Gastrocnemius medialis (tissue), 4 donors: ENCODE measurements at regions not wholly inside any gene's neighbourhood (a gene's known extent, or its start where the extent isn't known, plus 50 kb on each side); places are given as distances from the start of the nearest gene placed in this dataset.

ENCODE experiments used
- ATAC-seq, 2 donors: fragments of 150-250 bp; one replicate each; pipeline ENCODE4 v1.9.1; 2016
- DNase-seq, 2 donors: peaks; one replicate each; pipeline ENCODE4 v3.0.0-alpha.2; 2019
- H3K27ac ChIP-seq, 4 donors: fragments of 200-600 bp; sonication (generic); 1 replicate in 1 of 4; 2 replicates in 3 of 4; pipeline ENCODE4 v1.5.1; 2016 to 2018; ENCODE audit warnings: mild to moderate bottlenecking in 2 of 4, moderate library complexity in 1 of 4
- H3K27me3 ChIP-seq, 3 donors: fragments of 200-600 bp; sonication (generic) in 2 of 3; 1 replicate in 1 of 3; 2 replicates in 2 of 3; pipeline versions ENCODE4 v1.5.1 to v1.6.0; 2016 to 2019; ENCODE audit warnings: mild to moderate bottlenecking in 1 of 3, moderate library complexity in 1 of 3
- H3K36me3 ChIP-seq, 2 donors: fragments of 200-600 bp; sonication (generic) in 1 of 2; one replicate each; pipeline ENCODE4 v1.5.1; 2017 to 2018
- H3K4me1 ChIP-seq, 2 donors: fragments of 200-600 bp; sonication (generic) in 1 of 2; one replicate each; pipeline ENCODE4 v1.5.1; 2016 to 2017; ENCODE audit warnings: mild to moderate bottlenecking in 2 of 2
- H3K4me3 ChIP-seq, 4 donors: fragments of 200-600 bp; sonication (generic) in 3 of 4; 1 replicate in 1 of 4; 2 replicates in 3 of 4; pipeline ENCODE4 v1.5.1; 2016 to 2019; ENCODE audit warnings: mild to moderate bottlenecking in 2 of 4
- H3K9me3 ChIP-seq, 3 donors: fragments of 200-600 bp; sonication (generic) in 2 of 3; 1 replicate in 1 of 3; 2 replicates in 2 of 3; pipeline ENCODE4 v1.5.1; 2016 to 2019
- CTCF ChIP-seq, 5 experiments: fragments of 450-650 bp in 3 of 5; fragments of 200-600 bp in 2 of 5; sonication (generic) in 2 of 5; IDR thresholded peaks in 4 of 5; conservative IDR thresholded peaks in 1 of 5; 1 replicate in 4 of 5; 2 replicates in 1 of 5; pipeline ENCODE4 v1.5.1; 2016 to 2019; ENCODE audit warnings: antibody characterized with exemption in 5 of 5, mild to moderate bottlenecking in 3 of 5, moderate library complexity in 3 of 5
- POLR2A ChIP-seq, 2 donors: fragments of 450-650 bp; IDR thresholded peaks; one replicate each; pipeline ENCODE4 v1.6.1; 2017; ENCODE audit warnings: antibody characterized with exemption in 2 of 2, mild to moderate bottlenecking in 2 of 2, moderate library complexity in 2 of 2
- in situ Hi-C, 4 donors: fragments of 200-750 bp; cut with MboI; loops; one replicate each; pipeline versions ENCODE4 v1.15.0 to v1.8.0; 2017; ENCODE audit warnings: low sequenced_read_pairs in 4 of 4
- intact Hi-C: fragments of 100-400 bp; cut with DNase I; formaldehyde crosslinking; loops from one replicate; pipeline ENCODE4 v1.15.1; 2023; ENCODE audit warnings: low total_unique reads

GRCh38 chr20:40326784-40327183 is 362.3 kb downstream of the MAFB start:
- Histone ChIP-seq H3K4me3 (no peak overlapping the region), H3K27me3 (no peaks in the 10 kb centered on the region), H3K27ac (no peak overlapping the region), H3K9me3 (no peaks in the 10 kb centered on the region), H3K36me3 (no peaks in the 10 kb centered on the region), H3K4me1 (no peaks in the 10 kb centered on the region)
- DNase-seq (no peak), ATAC-seq (no peak)
- intact Hi-C loops (no loop called here), in situ Hi-C loops (no loop called here)
- TF ChIP-seq POLR2A (IDR thresholded peaks at IDR 0.05), result no peak
- TF ChIP-seq CTCF (IDR thresholded peaks at IDR 0.05 in 4 of 5, conservative IDR thresholded peaks at IDR 0.05 in 1 of 5), result no peak

GRCh38 chr20:40325006-40325568 is 363.9 kb downstream of the MAFB start:
- DNase-seq (no peak), ATAC-seq (no peak)
- H3K4me1 ChIP-seq, result no peaks in the 10 kb centered on the region
- no peak overlapping the region for H3K27ac ChIP-seq
- in situ Hi-C loops (no loop called here), intact Hi-C loops (no loop called here)
- TF ChIP-seq CTCF (IDR thresholded peaks at IDR 0.05 in 4 of 5, conservative IDR thresholded peaks at IDR 0.05 in 1 of 5), result no peak
- no peak for TF ChIP-seq POLR2A (IDR thresholded peaks at IDR 0.05)
- no peaks in the 10 kb centered on the region for H3K27me3 ChIP-seq
- H3K4me3 ChIP-seq, result no peak overlapping the region
- no peaks in the 10 kb centered on the region for H3K9me3 ChIP-seq
- H3K36me3 ChIP-seq, result no peaks in the 10 kb centered on the region

- H3K27me3 ChIP-seq, result no peaks in the 10 kb centered on the region
- H3K27ac ChIP-seq, result no peak overlapping the region
- DNase-seq (no peak), ATAC-seq (no peak)
- no peaks in the 10 kb centered on the region for H3K4me1 ChIP-seq
- intact Hi-C loops (no loop called here), in situ Hi-C loops (no loop called here)
- no peaks in the 10 kb centered on the region for H3K36me3 ChIP-seq
- no peaks in the 10 kb centered on the region for H3K9me3 ChIP-seq
- no peak for TF ChIP-seq CTCF (IDR thresholded peaks at IDR 0.05 in 4 of 5, conservative IDR thresholded peaks at IDR 0.05 in 1 of 5)
- no peak for TF ChIP-seq POLR2A (IDR thresholded peaks at IDR 0.05)
- no peak overlapping the region for H3K4me3 ChIP-seq
Measured at GRCh38 chr20:40323361-40323794, 365.7 kb downstream of the MAFB start.

GRCh38 chr20:40322941-40323340 is 366.1 kb downstream of the MAFB start:
- in situ Hi-C loops (no loop called here), intact Hi-C loops (no loop called here)
- Histone ChIP-seq H3K4me3 (no peak overlapping the region), H3K27ac (no peak overlapping the region), H3K36me3 (no peaks in the 10 kb centered on the region), H3K4me1 (no peaks in the 10 kb centered on the region), H3K9me3 (no peaks in the 10 kb centered on the region), H3K27me3 (no peaks in the 10 kb centered on the region)
- ATAC-seq (no peak), DNase-seq (no peak)
- TF ChIP-seq CTCF (IDR thresholded peaks at IDR 0.05 in 4 of 5, conservative IDR thresholded peaks at IDR 0.05 in 1 of 5), result no peak
- no peak for TF ChIP-seq POLR2A (IDR thresholded peaks at IDR 0.05)

- Histone ChIP-seq H3K9me3 (no peaks in the 10 kb centered on the region), H3K36me3 (no peaks in the 10 kb centered on the region), H3K4me3 (no peak overlapping the region), H3K27me3 (no peaks in the 10 kb centered on the region), H3K4me1 (no peaks in the 10 kb centered on the region), H3K27ac (no peak overlapping the region)
- ATAC-seq (no peak), DNase-seq (no peak)
- in situ Hi-C loops, result no loop called here
- intact Hi-C loops, result no loop called here
- TF ChIP-seq POLR2A (IDR thresholded peaks at IDR 0.05), result no peak
- TF ChIP-seq CTCF (IDR thresholded peaks at IDR 0.05 in 4 of 5, conservative IDR thresholded peaks at IDR 0.05 in 1 of 5), result no peak
Measured at GRCh38 chr20:40320517-40321011, 368.5 kb downstream of the MAFB start.
